Nephron (organoid): ENCODE measurements at regions not wholly inside any gene's neighbourhood (a gene's known extent, or its start where the extent isn't known, plus 50 kb on each side); places are given as distances from the start of the nearest gene placed in this dataset.

Experiments used
- H3K27ac Mint-ChIP-seq, 3 experiments: 2 replicates each; pipeline ENCODE4 v1.8.0; 2020; ENCODE audit warnings: mixed read lengths in 3 of 3, mild to moderate bottlenecking in 2 of 3, moderate library complexity in 1 of 3
- H3K27me3 Mint-ChIP-seq: 2 replicates; pipeline ENCODE4 v1.8.0; 2021; ENCODE audit warnings: low read depth, mild to moderate bottlenecking, moderate library complexity, mixed read lengths
- H3K36me3 Mint-ChIP-seq: 2 replicates; pipeline ENCODE4 v1.8.0; 2020; ENCODE audit warnings: low read depth, mixed read lengths
- H3K4me1 Mint-ChIP-seq: 2 replicates; pipeline ENCODE4 v1.8.0; 2020; ENCODE audit warnings: mixed read lengths
- H3K4me3 Mint-ChIP-seq, 3 experiments: 2 replicates each; pipeline ENCODE4 v1.8.0; 2020; ENCODE audit warnings: mild to moderate bottlenecking in 3 of 3, mixed read lengths in 3 of 3, moderate library complexity in 2 of 3
- H3K9me3 Mint-ChIP-seq: 2 replicates; pipeline ENCODE4 v1.8.0; 2020; ENCODE audit warnings: mixed read lengths
- CTCF ChIP-seq, 3 experiments: fragments of 200-600 bp; sonication (generic); IDR thresholded peaks; one replicate each; pipeline ENCODE4 v1.5.0; 2021; ENCODE audit warnings: antibody characterized with exemption in 3 of 3; ENCODE audit not compliant: unreplicated experiment in 3 of 3

GRCh38 chr7:79612903-79613302 lies 159.4 kb upstream of the MAGI2 start:
- Mint-ChIP-seq H3K9me3 (no peaks in the 10 kb centered on the region), H3K4me3 (no peak overlapping the region), H3K27ac (no peak overlapping the region), H3K27me3 (no peaks in the 10 kb centered on the region), H3K4me1 (peaks cover 9% of the 10 kb centered on the region), H3K36me3 (no peaks in the 10 kb centered on the region)
- no peak for TF ChIP-seq CTCF (IDR thresholded peaks at IDR 0.05; ENCODE audit: unreplicated experiment in 3 of 3)

- peaks cover 9% of the 10 kb centered on the region for H3K4me1 Mint-ChIP-seq
- no peaks in the 10 kb centered on the region for H3K9me3 Mint-ChIP-seq
- no peak overlapping the region for H3K4me3 Mint-ChIP-seq
- H3K27ac Mint-ChIP-seq = no peak overlapping the region
- no peaks in the 10 kb centered on the region for H3K27me3 Mint-ChIP-seq
- no peaks in the 10 kb centered on the region for H3K36me3 Mint-ChIP-seq
- TF ChIP-seq CTCF (IDR thresholded peaks at IDR 0.05; ENCODE audit: unreplicated experiment in 3 of 3) = no peak
These were observed 158.6 kb upstream of the MAGI2 start for GRCh38 chr7:79612022-79612421.

GRCh38 chr7:79610748-79611304 lies 157.4 kb upstream of the MAGI2 start:
- Mint-ChIP-seq H3K36me3 (no peaks in the 10 kb centered on the region), H3K9me3 (peaks cover 5% of the 10 kb centered on the region), H3K27me3 (no peaks in the 10 kb centered on the region), H3K27ac (peak overlapping the region in 2 of 3 experiments; percentile 34 to 51), H3K4me1 (peaks cover 9% of the 10 kb centered on the region), H3K4me3 (no peak overlapping the region)
- no peak for TF ChIP-seq CTCF (IDR thresholded peaks at IDR 0.05; ENCODE audit: unreplicated experiment in 3 of 3)

GRCh38 chr7:79610313-79610712 lies 156.8 kb upstream of the MAGI2 start:
- H3K27ac Mint-ChIP-seq = peak overlapping the region in 2 of 3 experiments; percentile 34 to 51
- peaks cover 5% of the 10 kb centered on the region for H3K9me3 Mint-ChIP-seq
- TF ChIP-seq CTCF (IDR thresholded peaks at IDR 0.05; ENCODE audit: unreplicated experiment in 3 of 3) = no peak
- no peak overlapping the region for H3K4me3 Mint-ChIP-seq
- peaks cover 9% of the 10 kb centered on the region for H3K4me1 Mint-ChIP-seq
- H3K36me3 Mint-ChIP-seq = no peaks in the 10 kb centered on the region
- no peaks in the 10 kb centered on the region for H3K27me3 Mint-ChIP-seq

GRCh38 chr7:79608005-79608404 lies 154.5 kb upstream of the MAGI2 start:
- H3K9me3 Mint-ChIP-seq = peaks cover 6% of the 10 kb centered on the region
- TF ChIP-seq CTCF (IDR thresholded peaks at IDR 0.05; ENCODE audit: unreplicated experiment in 3 of 3) = no peak
- H3K27ac Mint-ChIP-seq = no peak overlapping the region
- peaks cover 9% of the 10 kb centered on the region for H3K4me1 Mint-ChIP-seq
- H3K4me3 Mint-ChIP-seq = no peak overlapping the region
- peaks cover 6% of the 10 kb centered on the region for H3K36me3 Mint-ChIP-seq
- no peaks in the 10 kb centered on the region for H3K27me3 Mint-ChIP-seq

GRCh38 chr7:79604841-79605240 lies 151.4 kb upstream of the MAGI2 start:
- Mint-ChIP-seq H3K36me3 (peaks cover 6% of the 10 kb centered on the region), H3K4me1 (no peaks in the 10 kb centered on the region), H3K9me3 (peaks cover 6% of the 10 kb centered on the region), H3K4me3 (no peak overlapping the region), H3K27me3 (no peaks in the 10 kb centered on the region), H3K27ac (no peak overlapping the region)
- no peak for TF ChIP-seq CTCF (IDR thresholded peaks at IDR 0.05; ENCODE audit: unreplicated experiment in 3 of 3)
